ENCODE measurements at regions not wholly inside any gene's neighbourhood (a gene's known extent, or its start where the extent isn't known, plus 50 kb on each side); places are given as distances from the start of the nearest gene placed in this dataset.

DNA sequence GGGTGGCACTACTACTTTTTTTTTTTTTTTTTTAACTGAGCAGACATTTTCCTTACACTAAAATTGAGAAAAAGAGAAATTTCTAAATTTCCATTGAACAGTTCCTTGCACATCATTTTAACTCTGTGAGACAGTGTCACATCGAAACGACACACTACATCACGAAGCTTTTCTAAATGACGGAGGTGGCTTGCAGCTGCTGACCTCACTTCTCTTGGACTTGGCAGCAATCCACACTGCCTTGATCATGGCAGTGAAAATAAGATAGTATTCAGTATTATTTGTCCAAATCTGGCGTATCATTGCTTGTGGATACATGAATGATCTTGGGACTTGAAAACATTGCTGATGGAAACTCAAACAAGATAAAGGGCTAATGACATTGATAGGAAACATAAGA is 80.3 kb upstream of the CYYR1 start:
- H4K8ac ChIP-seq (ENCODE audit: extremely low read depth, insufficient read depth, low read length), result no peak overlapping the region
- ChIA-PET POLR2A (ENCODE audit: partially characterized antibody) (no interaction called here), CTCF (ENCODE audit: partially characterized antibody) (interaction anchor here (0.7 to 0.8 kb wide), 3 partner anchors 16 to 1834 kb away, joined by 3 to 8 read pairs (median 3); no protein-coding TSS in a partner anchor)
- no peak overlapping the region for H2BK12ac ChIP-seq (ENCODE audit: low read depth, low read length)
- no peak overlapping the region for H2BK15ac ChIP-seq (ENCODE audit: low read length)
- DNase-seq (ENCODE audit: low read depth in 1 of 2, low spot score in 2 of 2), result no peak
- no peaks in the 10 kb centered on the region for H3K79me1 ChIP-seq (ENCODE audit: low read depth, low read length)
- no peak overlapping the region for H3K56ac ChIP-seq (replicated peaks; ENCODE audit: insufficient read length, low read depth, low read length)
- no peak overlapping the region for H3K27ac ChIP-seq (ENCODE audit: low read depth, low read length)
- no peaks in the 10 kb centered on the region for H3K4me1 ChIP-seq (replicated peaks in 1 of 4; ENCODE audit: control insufficient read depth in 3 of 4, insufficient read depth in 4 of 4, low read length in 3 of 4)
- no peak overlapping the region for H3K9ac ChIP-seq (replicated peaks in 1 of 4; ENCODE audit: extremely low read depth in 1 of 4, low read depth in 3 of 4, low read length in 3 of 4)
- no peaks in the 10 kb centered on the region for H3K27me3 ChIP-seq (replicated peaks in 1 of 4; ENCODE audit: control insufficient read depth in 3 of 4, extremely low read depth in 1 of 4, insufficient read depth in 3 of 4, low read length in 3 of 4)
- no peak overlapping the region for H2AFZ ChIP-seq (ENCODE audit: low read length)
- H3K18ac ChIP-seq (ENCODE audit: extremely low read depth, low read length), result no peak overlapping the region
- H2BK5ac ChIP-seq (ENCODE audit: low read depth, low read length), result no peak overlapping the region
- H3K4ac ChIP-seq (replicated peaks; ENCODE audit: insufficient read length, low read depth, low read length), result no peak overlapping the region
- 92% methylated on average over 5 of the region's 5 CpGs; no CpG with 5 or more reads in 1 of the 2 experiments for WGBS, 2 experiments (ENCODE audit: extremely low coverage in 1 of 2, insufficient coverage in 1 of 2, insufficient read length in 1 of 2, insufficient replicate concordance in 2 of 2, low coverage in 1 of 2, low lambda C conversion rate in 2 of 2, missing lambda C conversion rate in 1 of 2)
- no peak overlapping the region for H2BK20ac ChIP-seq (ENCODE audit: low read length)
- FAIRE-seq, result no peak
- H3K4me2 ChIP-seq (ENCODE audit: insufficient read depth in 1 of 2, low read depth in 2 of 2, low read length in 2 of 2), result no peak overlapping the region
- no peaks in the 10 kb centered on the region for H3K79me2 ChIP-seq (ENCODE audit: control insufficient read depth in 1 of 2, insufficient read depth in 2 of 2, low read length in 2 of 2)
- H3K23ac ChIP-seq (ENCODE audit: insufficient read length), result no peak overlapping the region
- H3K36me3 ChIP-seq (ENCODE audit: control insufficient read depth in 2 of 4, insufficient read depth in 4 of 4, low read length in 3 of 4), result no peaks in the 10 kb centered on the region
- no peak overlapping the region for H3K14ac ChIP-seq (ENCODE audit: insufficient read length)
- no peak overlapping the region for H4K5ac ChIP-seq (ENCODE audit: insufficient read length, low read depth, low read length)
- no peak overlapping the region for H2BK120ac ChIP-seq (replicated peaks; ENCODE audit: low read depth, low read length)
- H3K4me3 ChIP-seq (ENCODE audit: extremely low read depth in 1 of 4, insufficient read depth in 2 of 4, low read depth in 3 of 4, low read length in 4 of 4), result no peak overlapping the region
- H3K23me2 ChIP-seq (ENCODE audit: low read depth, low read length), result no peaks in the 10 kb centered on the region
- H2AK5ac ChIP-seq (ENCODE audit: low read depth, low read length), result no peak overlapping the region
- H4K20me1 ChIP-seq (replicated peaks in 1 of 2; ENCODE audit: control insufficient read depth in 1 of 2, insufficient read depth in 2 of 2, low read length in 2 of 2), result no peaks in the 10 kb centered on the region
- H4K91ac ChIP-seq (replicated peaks; ENCODE audit: insufficient read length, low read length), result no peak overlapping the region
- no peaks in the 10 kb centered on the region for H3K9me3 ChIP-seq (ENCODE audit: insufficient read depth in 2 of 2, low read depth in 1 of 2, low read length in 1 of 2)
- TF ChIP-seq CEBPB (IDR thresholded peaks at IDR 0.05; ENCODE audit: low read depth, low read length), result no peak
- TF ChIP-seq CBX8 (IDR thresholded peaks at IDR 0.05; ENCODE audit: borderline replicate concordance, low read depth, low read length), result no peak
- TF ChIP-seq BRCA1 (IDR thresholded peaks at IDR 0.05; ENCODE audit: low read depth, low read length), result no peak
- TF ChIP-seq SP1 (IDR thresholded peaks at IDR 0.05; ENCODE audit: low read depth, low read length), result no peak
- no peak for TF ChIP-seq SP2 (IDR thresholded peaks at IDR 0.05; ENCODE audit: low read length)
- TF ChIP-seq, protein P1, sequence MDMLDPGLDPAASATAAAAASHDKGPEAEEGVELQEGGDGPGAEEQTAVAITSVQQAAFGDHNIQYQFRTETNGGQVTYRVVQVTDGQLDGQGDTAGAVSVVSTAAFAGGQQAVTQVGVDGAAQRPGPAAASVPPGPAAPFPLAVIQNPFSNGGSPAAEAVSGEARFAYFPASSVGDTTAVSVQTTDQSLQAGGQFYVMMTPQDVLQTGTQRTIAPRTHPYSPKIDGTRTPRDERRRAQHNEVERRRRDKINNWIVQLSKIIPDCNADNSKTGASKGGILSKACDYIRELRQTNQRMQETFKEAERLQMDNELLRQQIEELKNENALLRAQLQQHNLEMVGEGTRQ (IDR thresholded peaks at IDR 0.05; ENCODE audit: low read length), result no peak
- TF ChIP-seq, protein P2, sequence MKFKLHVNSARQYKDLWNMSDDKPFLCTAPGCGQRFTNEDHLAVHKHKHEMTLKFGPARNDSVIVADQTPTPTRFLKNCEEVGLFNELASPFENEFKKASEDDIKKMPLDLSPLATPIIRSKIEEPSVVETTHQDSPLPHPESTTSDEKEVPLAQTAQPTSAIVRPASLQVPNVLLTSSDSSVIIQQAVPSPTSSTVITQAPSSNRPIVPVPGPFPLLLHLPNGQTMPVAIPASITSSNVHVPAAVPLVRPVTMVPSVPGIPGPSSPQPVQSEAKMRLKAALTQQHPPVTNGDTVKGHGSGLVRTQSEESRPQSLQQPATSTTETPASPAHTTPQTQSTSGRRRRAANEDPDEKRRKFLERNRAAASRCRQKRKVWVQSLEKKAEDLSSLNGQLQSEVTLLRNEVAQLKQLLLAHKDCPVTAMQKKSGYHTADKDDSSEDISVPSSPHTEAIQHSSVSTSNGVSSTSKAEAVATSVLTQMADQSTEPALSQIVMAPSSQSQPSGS (IDR thresholded peaks at IDR 0.05; ENCODE audit: low read length), result no peak
- TF ChIP-seq KDM5A (IDR thresholded peaks at IDR 0.05; ENCODE audit: low read length), result no peak
- no peak for TF ChIP-seq TAF7 (optimal IDR thresholded peaks at IDR 0.05; ENCODE audit: borderline replicate concordance, low read depth, low read length)
- no peak for TF ChIP-seq SRF (IDR thresholded peaks at IDR 0.05; ENCODE audit: low read depth, low read length)
- no peak for TF ChIP-seq SIX5 (IDR thresholded peaks at IDR 0.05; ENCODE audit: low read depth, low read length)
- no peak for TF ChIP-seq ZNF274 (IDR thresholded peaks at IDR 0.05; ENCODE audit: borderline replicate concordance, extremely low read depth, low read length)
- TF ChIP-seq KDM4A (IDR thresholded peaks at IDR 0.05; ENCODE audit: low read depth, low read length, severe bottlenecking), result no peak
- no peak for TF ChIP-seq CHD1 (IDR thresholded peaks at IDR 0.05; ENCODE audit: low read depth, low read length)

Measured in H1 (cell line).